ENCODE measurements at regions not wholly inside any gene's neighbourhood (a gene's known extent, or its start where the extent isn't known, plus 50 kb on each side); places are given as distances from the start of the nearest gene placed in this dataset.

DNA sequence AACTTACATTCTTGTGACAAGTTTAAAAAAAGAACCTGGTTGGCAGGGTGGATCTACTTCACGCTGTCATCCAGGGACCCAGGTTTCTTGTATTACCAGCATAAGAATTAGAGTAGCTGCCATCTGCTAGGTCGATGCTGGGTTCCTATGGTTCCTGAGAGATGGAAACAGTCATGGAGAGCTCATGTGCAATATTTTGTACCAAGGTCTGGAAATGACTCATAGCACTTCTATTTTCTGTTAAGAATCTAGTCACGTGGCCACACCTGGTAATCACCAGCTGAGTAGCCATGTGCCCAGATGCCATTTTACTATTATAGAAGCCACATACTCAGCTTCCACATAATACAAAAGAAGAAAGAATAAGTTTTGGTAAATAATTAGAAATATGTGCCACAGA lies 171.3 kb downstream of the CD83 start:
- TF ChIP-seq, protein P1, sequence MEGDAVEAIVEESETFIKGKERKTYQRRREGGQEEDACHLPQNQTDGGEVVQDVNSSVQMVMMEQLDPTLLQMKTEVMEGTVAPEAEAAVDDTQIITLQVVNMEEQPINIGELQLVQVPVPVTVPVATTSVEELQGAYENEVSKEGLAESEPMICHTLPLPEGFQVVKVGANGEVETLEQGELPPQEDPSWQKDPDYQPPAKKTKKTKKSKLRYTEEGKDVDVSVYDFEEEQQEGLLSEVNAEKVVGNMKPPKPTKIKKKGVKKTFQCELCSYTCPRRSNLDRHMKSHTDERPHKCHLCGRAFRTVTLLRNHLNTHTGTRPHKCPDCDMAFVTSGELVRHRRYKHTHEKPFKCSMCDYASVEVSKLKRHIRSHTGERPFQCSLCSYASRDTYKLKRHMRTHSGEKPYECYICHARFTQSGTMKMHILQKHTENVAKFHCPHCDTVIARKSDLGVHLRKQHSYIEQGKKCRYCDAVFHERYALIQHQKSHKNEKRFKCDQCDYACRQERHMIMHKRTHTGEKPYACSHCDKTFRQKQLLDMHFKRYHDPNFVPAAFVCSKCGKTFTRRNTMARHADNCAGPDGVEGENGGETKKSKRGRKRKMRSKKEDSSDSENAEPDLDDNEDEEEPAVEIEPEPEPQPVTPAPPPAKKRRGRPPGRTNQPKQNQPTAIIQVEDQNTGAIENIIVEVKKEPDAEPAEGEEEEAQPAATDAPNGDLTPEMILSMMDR (IDR thresholded peaks at IDR 0.05; ENCODE audit: insufficient read depth, low read length): no peak
- TF ChIP-seq POLR2AphosphoS5 (IDR thresholded peaks at IDR 0.05; ENCODE audit: low read depth) (no peak), GABPA (IDR thresholded peaks at IDR 0.05; ENCODE audit: low read depth) (no peak), SPI1 (IDR thresholded peaks at IDR 0.05; ENCODE audit: borderline replicate concordance, low read depth) (no peak)
- TF ChIP-seq, protein P2, sequence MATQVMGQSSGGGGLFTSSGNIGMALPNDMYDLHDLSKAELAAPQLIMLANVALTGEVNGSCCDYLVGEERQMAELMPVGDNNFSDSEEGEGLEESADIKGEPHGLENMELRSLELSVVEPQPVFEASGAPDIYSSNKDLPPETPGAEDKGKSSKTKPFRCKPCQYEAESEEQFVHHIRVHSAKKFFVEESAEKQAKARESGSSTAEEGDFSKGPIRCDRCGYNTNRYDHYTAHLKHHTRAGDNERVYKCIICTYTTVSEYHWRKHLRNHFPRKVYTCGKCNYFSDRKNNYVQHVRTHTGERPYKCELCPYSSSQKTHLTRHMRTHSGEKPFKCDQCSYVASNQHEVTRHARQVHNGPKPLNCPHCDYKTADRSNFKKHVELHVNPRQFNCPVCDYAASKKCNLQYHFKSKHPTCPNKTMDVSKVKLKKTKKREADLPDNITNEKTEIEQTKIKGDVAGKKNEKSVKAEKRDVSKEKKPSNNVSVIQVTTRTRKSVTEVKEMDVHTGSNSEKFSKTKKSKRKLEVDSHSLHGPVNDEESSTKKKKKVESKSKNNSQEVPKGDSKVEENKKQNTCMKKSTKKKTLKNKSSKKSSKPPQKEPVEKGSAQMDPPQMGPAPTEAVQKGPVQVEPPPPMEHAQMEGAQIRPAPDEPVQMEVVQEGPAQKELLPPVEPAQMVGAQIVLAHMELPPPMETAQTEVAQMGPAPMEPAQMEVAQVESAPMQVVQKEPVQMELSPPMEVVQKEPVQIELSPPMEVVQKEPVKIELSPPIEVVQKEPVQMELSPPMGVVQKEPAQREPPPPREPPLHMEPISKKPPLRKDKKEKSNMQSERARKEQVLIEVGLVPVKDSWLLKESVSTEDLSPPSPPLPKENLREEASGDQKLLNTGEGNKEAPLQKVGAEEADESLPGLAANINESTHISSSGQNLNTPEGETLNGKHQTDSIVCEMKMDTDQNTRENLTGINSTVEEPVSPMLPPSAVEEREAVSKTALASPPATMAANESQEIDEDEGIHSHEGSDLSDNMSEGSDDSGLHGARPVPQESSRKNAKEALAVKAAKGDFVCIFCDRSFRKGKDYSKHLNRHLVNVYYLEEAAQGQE (IDR thresholded peaks at IDR 0.05; ENCODE audit: insufficient replicate concordance, low read depth): no peak

Measured in HL-60 (cell line).